ENCODE measurements at regions not wholly inside any gene's neighbourhood (a gene's known extent, or its start where the extent isn't known, plus 50 kb on each side); places are given as distances from the start of the nearest gene placed in this dataset.

DNA sequence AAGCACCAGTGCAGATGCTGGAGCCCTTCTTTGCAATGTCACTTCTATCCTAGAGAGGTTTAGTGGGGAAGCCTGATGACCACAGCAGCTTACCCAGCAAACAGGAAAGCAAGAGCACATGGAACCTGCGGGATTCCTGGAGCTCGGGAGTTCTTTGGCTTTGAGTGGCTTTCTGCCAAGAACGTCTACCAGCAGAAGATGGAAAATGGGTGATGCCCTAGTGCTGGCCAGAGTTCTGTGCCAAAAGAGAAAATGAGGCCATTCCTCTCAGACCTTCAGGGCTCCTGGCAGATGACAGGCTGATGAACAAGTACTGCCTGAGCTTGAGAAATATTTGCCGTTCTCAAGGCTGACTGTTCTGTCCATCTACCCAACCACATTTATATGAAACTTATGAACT lies 332.1 kb upstream of the CCL2 start:
- TF ChIP-seq, protein P1, sequence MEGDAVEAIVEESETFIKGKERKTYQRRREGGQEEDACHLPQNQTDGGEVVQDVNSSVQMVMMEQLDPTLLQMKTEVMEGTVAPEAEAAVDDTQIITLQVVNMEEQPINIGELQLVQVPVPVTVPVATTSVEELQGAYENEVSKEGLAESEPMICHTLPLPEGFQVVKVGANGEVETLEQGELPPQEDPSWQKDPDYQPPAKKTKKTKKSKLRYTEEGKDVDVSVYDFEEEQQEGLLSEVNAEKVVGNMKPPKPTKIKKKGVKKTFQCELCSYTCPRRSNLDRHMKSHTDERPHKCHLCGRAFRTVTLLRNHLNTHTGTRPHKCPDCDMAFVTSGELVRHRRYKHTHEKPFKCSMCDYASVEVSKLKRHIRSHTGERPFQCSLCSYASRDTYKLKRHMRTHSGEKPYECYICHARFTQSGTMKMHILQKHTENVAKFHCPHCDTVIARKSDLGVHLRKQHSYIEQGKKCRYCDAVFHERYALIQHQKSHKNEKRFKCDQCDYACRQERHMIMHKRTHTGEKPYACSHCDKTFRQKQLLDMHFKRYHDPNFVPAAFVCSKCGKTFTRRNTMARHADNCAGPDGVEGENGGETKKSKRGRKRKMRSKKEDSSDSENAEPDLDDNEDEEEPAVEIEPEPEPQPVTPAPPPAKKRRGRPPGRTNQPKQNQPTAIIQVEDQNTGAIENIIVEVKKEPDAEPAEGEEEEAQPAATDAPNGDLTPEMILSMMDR (IDR thresholded peaks at IDR 0.05; ENCODE audit: low read depth, low read length, missing input control) = no peak
- TF ChIP-seq, protein P2, sequence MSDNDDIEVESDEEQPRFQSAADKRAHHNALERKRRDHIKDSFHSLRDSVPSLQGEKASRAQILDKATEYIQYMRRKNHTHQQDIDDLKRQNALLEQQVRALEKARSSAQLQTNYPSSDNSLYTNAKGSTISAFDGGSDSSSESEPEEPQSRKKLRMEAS (IDR thresholded peaks at IDR 0.05) = no peak
- TF ChIP-seq, protein P3, sequence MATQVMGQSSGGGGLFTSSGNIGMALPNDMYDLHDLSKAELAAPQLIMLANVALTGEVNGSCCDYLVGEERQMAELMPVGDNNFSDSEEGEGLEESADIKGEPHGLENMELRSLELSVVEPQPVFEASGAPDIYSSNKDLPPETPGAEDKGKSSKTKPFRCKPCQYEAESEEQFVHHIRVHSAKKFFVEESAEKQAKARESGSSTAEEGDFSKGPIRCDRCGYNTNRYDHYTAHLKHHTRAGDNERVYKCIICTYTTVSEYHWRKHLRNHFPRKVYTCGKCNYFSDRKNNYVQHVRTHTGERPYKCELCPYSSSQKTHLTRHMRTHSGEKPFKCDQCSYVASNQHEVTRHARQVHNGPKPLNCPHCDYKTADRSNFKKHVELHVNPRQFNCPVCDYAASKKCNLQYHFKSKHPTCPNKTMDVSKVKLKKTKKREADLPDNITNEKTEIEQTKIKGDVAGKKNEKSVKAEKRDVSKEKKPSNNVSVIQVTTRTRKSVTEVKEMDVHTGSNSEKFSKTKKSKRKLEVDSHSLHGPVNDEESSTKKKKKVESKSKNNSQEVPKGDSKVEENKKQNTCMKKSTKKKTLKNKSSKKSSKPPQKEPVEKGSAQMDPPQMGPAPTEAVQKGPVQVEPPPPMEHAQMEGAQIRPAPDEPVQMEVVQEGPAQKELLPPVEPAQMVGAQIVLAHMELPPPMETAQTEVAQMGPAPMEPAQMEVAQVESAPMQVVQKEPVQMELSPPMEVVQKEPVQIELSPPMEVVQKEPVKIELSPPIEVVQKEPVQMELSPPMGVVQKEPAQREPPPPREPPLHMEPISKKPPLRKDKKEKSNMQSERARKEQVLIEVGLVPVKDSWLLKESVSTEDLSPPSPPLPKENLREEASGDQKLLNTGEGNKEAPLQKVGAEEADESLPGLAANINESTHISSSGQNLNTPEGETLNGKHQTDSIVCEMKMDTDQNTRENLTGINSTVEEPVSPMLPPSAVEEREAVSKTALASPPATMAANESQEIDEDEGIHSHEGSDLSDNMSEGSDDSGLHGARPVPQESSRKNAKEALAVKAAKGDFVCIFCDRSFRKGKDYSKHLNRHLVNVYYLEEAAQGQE (IDR thresholded peaks at IDR 0.05) = no peak
- TF ChIP-seq JUND (IDR thresholded peaks at IDR 0.05) = no peak
- no peak for TF ChIP-seq RAD21 (IDR thresholded peaks at IDR 0.05)
- TF ChIP-seq, protein P4, sequence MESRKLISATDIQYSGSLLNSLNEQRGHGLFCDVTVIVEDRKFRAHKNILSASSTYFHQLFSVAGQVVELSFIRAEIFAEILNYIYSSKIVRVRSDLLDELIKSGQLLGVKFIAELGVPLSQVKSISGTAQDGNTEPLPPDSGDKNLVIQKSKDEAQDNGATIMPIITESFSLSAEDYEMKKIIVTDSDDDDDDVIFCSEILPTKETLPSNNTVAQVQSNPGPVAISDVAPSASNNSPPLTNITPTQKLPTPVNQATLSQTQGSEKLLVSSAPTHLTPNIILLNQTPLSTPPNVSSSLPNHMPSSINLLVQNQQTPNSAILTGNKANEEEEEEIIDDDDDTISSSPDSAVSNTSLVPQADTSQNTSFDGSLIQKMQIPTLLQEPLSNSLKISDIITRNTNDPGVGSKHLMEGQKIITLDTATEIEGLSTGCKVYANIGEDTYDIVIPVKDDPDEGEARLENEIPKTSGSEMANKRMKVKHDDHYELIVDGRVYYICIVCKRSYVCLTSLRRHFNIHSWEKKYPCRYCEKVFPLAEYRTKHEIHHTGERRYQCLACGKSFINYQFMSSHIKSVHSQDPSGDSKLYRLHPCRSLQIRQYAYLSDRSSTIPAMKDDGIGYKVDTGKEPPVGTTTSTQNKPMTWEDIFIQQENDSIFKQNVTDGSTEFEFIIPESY (IDR thresholded peaks at IDR 0.05) = no peak
- no peak for TF ChIP-seq FOXA1 (IDR thresholded peaks at IDR 0.05)

Measured in liver (tissue), 3 donors.